WTC11 (cell line): ENCODE measurements at regions not wholly inside any gene's neighbourhood (a gene's known extent, or its start where the extent isn't known, plus 50 kb on each side); places are given as distances from the start of the nearest gene placed in this dataset.
A peak's percentile ranks its signal among the peaks of the same experiment; 100 is the strongest.

Source experiments
- ATAC-seq: fragments of 200-7000 bp; cut with Tn5 transposase; 2 replicates; pipeline ENCODE4 v1.10.0; 2021; ENCODE audit warnings: mild to moderate bottlenecking, moderate library complexity
- CTCF ChIA-PET: fragments of 300-600 bp; sonication (Branson Sonifier 250); formaldehyde crosslinking; loops from one replicate; lab custom pipeline; 2021; ENCODE audit warnings: antibody characterized with exemption; lab: Charles Lee
- POLR2A ChIA-PET: fragments of 350-600 bp; sonication (Branson Sonifier 250); formaldehyde crosslinking; loops from one replicate; lab custom pipeline; 2021; ENCODE audit warnings: antibody characterized with exemption; lab: Charles Lee
- DNase-seq: peaks from one replicate; pipeline ENCODE4 v3.0.0; 2021; ENCODE audit warnings: low spot score
- H3K27ac Mint-ChIP-seq: 2 replicates; pipeline ENCODE4 v1.8.0; 2021; ENCODE audit warnings: mixed read lengths
- H3K27me3 Mint-ChIP-seq: 2 replicates; pipeline ENCODE4 v1.8.0; 2021; ENCODE audit warnings: low read depth, mild to moderate bottlenecking, moderate library complexity, mixed read lengths
- H3K36me3 Mint-ChIP-seq: 2 replicates; pipeline ENCODE4 v1.8.0; 2021; ENCODE audit warnings: mixed read lengths
- H3K4me1 Mint-ChIP-seq: 2 replicates; pipeline ENCODE4 v1.8.0; 2022; ENCODE audit warnings: mixed read lengths
- H3K4me3 Mint-ChIP-seq: 2 replicates; pipeline ENCODE4 v1.8.0; 2021; ENCODE audit warnings: mild to moderate bottlenecking, moderate library complexity, mixed read lengths
- H3K9me3 Mint-ChIP-seq: 2 replicates; pipeline ENCODE4 v1.8.0; 2021; ENCODE audit warnings: mixed read lengths
- ARID4B ChIP-seq: sonication (generic); formaldehyde crosslinking; IDR thresholded peaks from 2 replicates; pipeline ENCODE4 v1.8.0; 2023; ENCODE audit warnings: missing genetic modification reagents, mild to moderate bottlenecking, borderline replicate concordance
- ATF3 ChIP-seq: sonication (generic); formaldehyde crosslinking; conservative IDR thresholded peaks from 2 replicates; pipeline ENCODE4 v1.8.1; 2022; ENCODE audit warnings: mild to moderate bottlenecking, missing genetic modification reagents
- CBFB ChIP-seq: sonication (generic); formaldehyde crosslinking; IDR thresholded peaks from 2 replicates; pipeline ENCODE4 v1.8.1; 2022; ENCODE audit warnings: mild to moderate bottlenecking, low read depth, missing genetic modification reagents
- E2F4 ChIP-seq: sonication (generic); formaldehyde crosslinking; IDR thresholded peaks from 2 replicates; pipeline ENCODE4 v1.8.1; 2022; ENCODE audit warnings: low read depth, mild to moderate bottlenecking, moderate library complexity, missing genetic modification reagents, borderline replicate concordance
- ETV6 ChIP-seq: sonication (generic); formaldehyde crosslinking; IDR thresholded peaks from 2 replicates; pipeline ENCODE4 v1.8.1; 2022; ENCODE audit warnings: mild to moderate bottlenecking, missing genetic modification reagents
- FOXP1 ChIP-seq: sonication (generic); formaldehyde crosslinking; IDR thresholded peaks from 2 replicates; pipeline ENCODE4 v1.8.0; 2022; ENCODE audit warnings: missing genetic modification reagents, mild to moderate bottlenecking, moderate library complexity, borderline replicate concordance
- FOXP4 ChIP-seq: sonication (generic); formaldehyde crosslinking; IDR thresholded peaks from 2 replicates; pipeline ENCODE4 v1.8.0; 2022; ENCODE audit warnings: mild to moderate bottlenecking, missing genetic modification reagents
- GABPB1 ChIP-seq: sonication (generic); formaldehyde crosslinking; IDR thresholded peaks from 2 replicates; pipeline ENCODE4 v1.8.1; 2023; ENCODE audit warnings: mild to moderate bottlenecking, missing genetic modification reagents
- HMGXB4 ChIP-seq: sonication (generic); formaldehyde crosslinking; IDR thresholded peaks from 2 replicates; pipeline ENCODE4 v1.8.1; 2023; ENCODE audit warnings: mild to moderate bottlenecking, moderate library complexity, missing genetic modification reagents
- KAT7 ChIP-seq: sonication (generic); formaldehyde crosslinking; IDR thresholded peaks from 2 replicates; pipeline ENCODE4 v1.8.1; 2023; ENCODE audit warnings: missing genetic modification reagents, mild to moderate bottlenecking, borderline replicate concordance
- MAX ChIP-seq: sonication (generic); formaldehyde crosslinking; IDR thresholded peaks from 2 replicates; pipeline ENCODE4 v1.8.0; 2022; ENCODE audit warnings: mild to moderate bottlenecking, missing genetic modification reagents
- NR2C2 ChIP-seq: sonication (generic); formaldehyde crosslinking; IDR thresholded peaks from 2 replicates; pipeline ENCODE4 v1.8.0; 2022; ENCODE audit warnings: mild to moderate bottlenecking, missing genetic modification reagents
- PRDM15 ChIP-seq: sonication (generic); formaldehyde crosslinking; IDR thresholded peaks from 2 replicates; pipeline ENCODE4 v1.8.0; 2022; ENCODE audit warnings: missing genetic modification reagents
- PRRX2 ChIP-seq: fragments of 250-450 bp; sonication (Bioruptor Pico); IDR thresholded peaks from 2 replicates; pipeline ENCODE4 v1.8.0; 2021; ENCODE audit warnings: mild to moderate bottlenecking
- RELA ChIP-seq: sonication (generic); formaldehyde crosslinking; IDR thresholded peaks from 2 replicates; pipeline ENCODE4 v1.8.1; 2022; ENCODE audit warnings: missing genetic modification reagents, mild to moderate bottlenecking, borderline replicate concordance
- SMAD3 ChIP-seq: sonication (generic); formaldehyde crosslinking; IDR thresholded peaks from 2 replicates; pipeline ENCODE4 v1.8.0; 2022; ENCODE audit warnings: missing genetic modification reagents, mild to moderate bottlenecking, borderline replicate concordance
- ZNF232 ChIP-seq: sonication (generic); formaldehyde crosslinking; IDR thresholded peaks from 2 replicates; pipeline ENCODE4 v1.8.0; 2022; ENCODE audit warnings: mild to moderate bottlenecking, missing genetic modification reagents

GRCh38 chr3:194984066-194984465 is 286.9 kb downstream of the XXYLT1 start (continued):
- TF ChIP-seq PRDM15 (CRISPR knock-in tag) (no peak), MAX (CRISPR knock-in tag) (no peak), FOXP4 (CRISPR knock-in tag) (no peak)
- TF ChIP-seq, all 79 proteins: peak for 0

GRCh38 chr3:194984622-194985021 is 286.3 kb downstream of the XXYLT1 start:
- 0 out of 2 replicates have a peak, but pooled peaks have one; percentile 35 for TF ChIP-seq SMAD3 (CRISPR knock-in tag)
- no peak for TF ChIP-seq E2F4
- peak overlapping the region; percentile 46 for H3K4me3 Mint-ChIP-seq
- H3K27me3 Mint-ChIP-seq = peaks cover 12% of the 10 kb centered on the region
- CTCF ChIA-PET = interaction anchor here (0.6 to 3.4 kb wide), 43 partner anchors 9 to 389 kb away, joined by 3 to 46 read pairs (median 4); partner anchors contain the start of genes FAM43A, LSG1 and XXYLT1
- H3K9me3 Mint-ChIP-seq = peaks cover 9% of the 10 kb centered on the region
- POLR2A ChIA-PET = interaction anchor here (1.2 kb wide), 1 partner anchor 298 kb away, joined by 5 read pairs; no protein-coding TSS in a partner anchor
- no peak overlapping the region for H3K27ac Mint-ChIP-seq
- ATAC-seq = no peak
- DNase-seq = no peak
- H3K4me1 Mint-ChIP-seq = peaks cover 4% of the 10 kb centered on the region; the same call in 1 of the 2 replicates
- no peaks in the 10 kb centered on the region for H3K36me3 Mint-ChIP-seq

- 0 out of 2 replicates have a peak, but pooled peaks have one; percentile 49 for TF ChIP-seq ZNF232
- TF ChIP-seq FOXP1 (CRISPR knock-in tag) = 0 out of 2 replicates have a peak, but pooled peaks have one; percentile 64
- peak; percentile 51 for TF ChIP-seq GABPB1
- no peak for TF ChIP-seq NR2C2 (CRISPR knock-in tag)
- peak; percentile 72 for TF ChIP-seq HMGXB4 (CRISPR knock-in tag)
- no peak for TF ChIP-seq RELA (CRISPR knock-in tag)
- peak; percentile 91 for TF ChIP-seq ATF3 (CRISPR knock-in tag)
- TF ChIP-seq ARID4B (CRISPR knock-in tag) = no peak
- peak; percentile 81; the same call in 1 of the 2 replicates for TF ChIP-seq CBFB
- TF ChIP-seq KAT7 (CRISPR knock-in tag) = 0 out of 2 replicates have a peak, but pooled peaks have one; percentile 4
- no peak for TF ChIP-seq PRRX2
- peak; percentile 93 for TF ChIP-seq ETV6 (CRISPR knock-in tag)
- H3K4me1 Mint-ChIP-seq = peaks cover 4% of the 10 kb centered on the region; the same call in 1 of the 2 replicates
- ChIA-PET POLR2A (interaction anchor here (1.2 to 1.4 kb wide), 2 partner anchors 298 to 303 kb away, joined by 4 to 5 read pairs; no protein-coding TSS in a partner anchor), CTCF (interaction anchor here (0.6 to 3.4 kb wide), 47 partner anchors 10 to 389 kb away, joined by 3 to 46 read pairs (median 4); partner anchors contain the start of genes FAM43A, LSG1 and XXYLT1)
- peak overlapping the region; percentile 46 for H3K4me3 Mint-ChIP-seq
- peaks cover 14% of the 10 kb centered on the region for H3K27me3 Mint-ChIP-seq
- no peaks in the 10 kb centered on the region for H3K36me3 Mint-ChIP-seq
- ATAC-seq (peak; percentile 98), DNase-seq (peak; percentile 83)
- H3K27ac Mint-ChIP-seq = no peak overlapping the region
- H3K9me3 Mint-ChIP-seq = peaks cover 9% of the 10 kb centered on the region
Observed at GRCh38 chr3:194985031-194985578, 285.9 kb downstream of the XXYLT1 start.
